ENCODE measurements at regions not wholly inside any gene's neighbourhood (a gene's known extent, or its start where the extent isn't known, plus 50 kb on each side); places are given as distances from the start of the nearest gene placed in this dataset.
A peak's percentile ranks its signal among the peaks of the same experiment; 100 is the strongest.
"Not testable (repeated sequence)": the region's sequence is repeated elsewhere in the genome, so short reads cannot be mapped to it uniquely, and the experiment has no call there.

DNA sequence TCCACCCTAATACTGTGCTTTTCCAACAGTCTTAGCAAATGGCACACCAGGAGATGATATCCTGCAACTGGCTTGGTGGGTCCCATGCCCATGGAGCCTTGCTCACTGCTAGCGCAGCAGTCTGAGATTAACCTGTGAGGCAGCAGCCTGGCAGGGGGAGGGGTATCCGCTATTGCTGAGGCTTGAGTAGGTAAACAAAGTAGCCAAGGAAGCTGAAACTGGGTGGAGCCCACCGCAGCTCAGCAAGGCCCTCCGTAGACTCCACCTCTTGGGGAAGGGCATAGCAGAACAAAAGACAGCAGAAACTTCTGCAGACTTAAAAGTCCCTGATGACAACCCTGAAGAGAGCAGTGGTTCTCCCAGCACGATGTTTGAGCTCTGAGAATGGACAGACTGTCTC lies 399.0 kb downstream of the CCSER2 start:
- Histone ChIP-seq H3K27me3 (no peaks in the 10 kb centered on the region), H3K4me1 (no peaks in the 10 kb centered on the region), H3K4me3 (no peak overlapping the region), H3K27ac (no peak overlapping the region), H3K9me3 (peaks cover 0 to 6% of the 10 kb centered on the region in 2 donors), H3K36me3 (no peaks in the 10 kb centered on the region)
- no peak for DNase-seq (ENCODE audit: low spot score)
- TF ChIP-seq, protein P1, sequence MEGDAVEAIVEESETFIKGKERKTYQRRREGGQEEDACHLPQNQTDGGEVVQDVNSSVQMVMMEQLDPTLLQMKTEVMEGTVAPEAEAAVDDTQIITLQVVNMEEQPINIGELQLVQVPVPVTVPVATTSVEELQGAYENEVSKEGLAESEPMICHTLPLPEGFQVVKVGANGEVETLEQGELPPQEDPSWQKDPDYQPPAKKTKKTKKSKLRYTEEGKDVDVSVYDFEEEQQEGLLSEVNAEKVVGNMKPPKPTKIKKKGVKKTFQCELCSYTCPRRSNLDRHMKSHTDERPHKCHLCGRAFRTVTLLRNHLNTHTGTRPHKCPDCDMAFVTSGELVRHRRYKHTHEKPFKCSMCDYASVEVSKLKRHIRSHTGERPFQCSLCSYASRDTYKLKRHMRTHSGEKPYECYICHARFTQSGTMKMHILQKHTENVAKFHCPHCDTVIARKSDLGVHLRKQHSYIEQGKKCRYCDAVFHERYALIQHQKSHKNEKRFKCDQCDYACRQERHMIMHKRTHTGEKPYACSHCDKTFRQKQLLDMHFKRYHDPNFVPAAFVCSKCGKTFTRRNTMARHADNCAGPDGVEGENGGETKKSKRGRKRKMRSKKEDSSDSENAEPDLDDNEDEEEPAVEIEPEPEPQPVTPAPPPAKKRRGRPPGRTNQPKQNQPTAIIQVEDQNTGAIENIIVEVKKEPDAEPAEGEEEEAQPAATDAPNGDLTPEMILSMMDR (IDR thresholded peaks at IDR 0.05) = no peak

DNA sequence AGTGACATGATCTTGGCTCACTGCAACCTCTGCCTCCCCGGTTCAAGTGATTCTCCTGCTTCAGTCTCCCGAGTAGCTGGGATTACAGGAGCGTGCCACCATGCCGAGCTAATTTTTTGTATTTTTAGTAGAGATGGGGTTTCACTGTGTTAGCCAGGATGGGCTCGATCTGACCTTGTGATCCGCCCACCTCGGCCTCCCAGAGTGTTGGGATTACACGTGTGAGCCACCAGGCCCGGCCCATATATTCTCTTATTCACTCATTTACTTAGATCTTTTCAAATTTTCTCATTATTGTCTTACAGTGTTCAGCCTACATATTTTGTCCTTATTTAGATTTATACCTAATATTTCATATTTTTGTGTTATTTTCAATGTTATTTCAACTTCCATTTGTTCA lies 410.7 kb downstream of the CCSER2 start:
- not testable (repeated sequence) for H3K27me3 ChIP-seq; DNase-seq (ENCODE audit: low spot score)

DNA sequence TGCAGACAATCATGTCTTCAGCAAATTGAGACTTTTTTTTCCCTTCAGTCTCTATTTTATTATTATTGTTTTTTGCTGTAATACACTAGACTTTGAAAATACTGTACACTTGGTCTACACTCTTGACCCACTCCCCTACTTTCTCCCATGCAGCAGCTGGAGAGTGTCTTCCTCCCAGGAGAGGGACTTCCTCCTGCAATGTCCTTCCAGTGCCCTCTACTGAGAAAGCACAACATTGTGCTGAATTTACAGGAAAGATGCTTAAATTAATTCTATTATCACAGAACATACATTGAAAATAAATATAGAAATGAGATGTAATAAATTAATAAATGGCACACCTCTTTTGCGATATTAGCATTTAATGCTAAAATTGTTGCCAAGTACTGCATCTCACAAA lies 411.3 kb downstream of the CCSER2 start:
- no peaks in the 10 kb centered on the region for H3K27me3 ChIP-seq
- H3K9me3 ChIP-seq = no peaks in the 10 kb centered on the region
- H3K4me1 ChIP-seq = no peaks in the 10 kb centered on the region
- TF ChIP-seq, protein P1 (IDR thresholded peaks at IDR 0.05) = no peak
- no peak for DNase-seq (ENCODE audit: low spot score)
- no peak overlapping the region for H3K4me3 ChIP-seq
- H3K27ac ChIP-seq = no peak overlapping the region
- H3K36me3 ChIP-seq = no peaks in the 10 kb centered on the region

More for the DNA sequence above, 410.7 kb downstream of the CCSER2 start:
- H3K36me3 ChIP-seq, H3K4me3 ChIP-seq, H3K27ac ChIP-seq, H3K9me3 ChIP-seq, H3K4me1 ChIP-seq: not testable (repeated sequence)

DNA sequence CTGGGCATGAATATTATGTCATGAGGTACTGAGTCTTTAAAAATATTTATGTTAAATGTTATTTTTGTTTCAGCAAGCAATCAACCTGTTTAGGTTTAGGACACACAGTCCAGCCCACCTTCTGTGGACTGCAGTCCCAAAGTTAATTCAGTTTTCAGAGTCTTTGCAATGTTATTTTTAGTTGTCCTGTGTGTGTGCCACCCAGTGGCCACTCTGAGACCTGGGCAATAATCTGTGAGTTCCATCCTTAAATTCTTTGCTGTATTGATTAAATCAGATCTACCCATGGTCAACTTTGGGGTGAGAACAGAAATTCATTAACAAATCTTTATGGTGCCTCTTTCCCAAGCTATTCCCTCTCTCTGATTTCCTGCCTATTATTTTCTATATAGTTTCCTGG lies 415.1 kb downstream of the CCSER2 start:
- no peaks in the 10 kb centered on the region for H3K27me3 ChIP-seq
- TF ChIP-seq, protein P1 (IDR thresholded peaks at IDR 0.05) = peak in 1 of 2 donors; percentile 49
- no peak overlapping the region for H3K4me3 ChIP-seq
- no peak overlapping the region for H3K27ac ChIP-seq
- H3K4me1 ChIP-seq = no peaks in the 10 kb centered on the region
- DNase-seq (ENCODE audit: low spot score) = no peak
- H3K9me3 ChIP-seq = no peaks in the 10 kb centered on the region
- no peaks in the 10 kb centered on the region for H3K36me3 ChIP-seq

DNA sequence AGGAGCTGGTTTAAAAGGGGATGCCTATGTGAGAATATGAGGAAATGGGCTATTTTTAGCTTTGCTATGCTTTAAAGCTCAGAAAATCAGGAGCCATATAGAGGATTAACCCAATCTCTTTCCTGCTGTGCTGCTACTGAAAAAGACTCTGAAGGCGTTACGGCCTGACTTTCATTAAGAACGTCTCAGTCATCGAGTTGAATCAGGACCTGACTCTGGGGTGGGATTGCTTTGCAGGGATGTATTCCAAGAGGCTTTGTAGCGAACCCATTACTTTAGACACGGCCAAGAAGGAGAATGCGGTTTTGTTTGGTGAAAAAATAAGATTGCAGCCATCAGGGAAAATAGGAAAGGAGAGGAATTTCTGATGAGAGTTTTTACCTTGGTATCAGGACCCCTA lies 426.9 kb downstream of the CCSER2 start:
- DNase-seq (ENCODE audit: low spot score) = no peak
- no peaks in the 10 kb centered on the region for H3K9me3 ChIP-seq
- no peaks in the 10 kb centered on the region for H3K4me1 ChIP-seq
- no peak overlapping the region for H3K4me3 ChIP-seq
- H3K27me3 ChIP-seq = no peaks in the 10 kb centered on the region
- no peak overlapping the region for H3K27ac ChIP-seq
- no peaks in the 10 kb centered on the region for H3K36me3 ChIP-seq
- TF ChIP-seq, protein P1 (IDR thresholded peaks at IDR 0.05) = no peak

DNA sequence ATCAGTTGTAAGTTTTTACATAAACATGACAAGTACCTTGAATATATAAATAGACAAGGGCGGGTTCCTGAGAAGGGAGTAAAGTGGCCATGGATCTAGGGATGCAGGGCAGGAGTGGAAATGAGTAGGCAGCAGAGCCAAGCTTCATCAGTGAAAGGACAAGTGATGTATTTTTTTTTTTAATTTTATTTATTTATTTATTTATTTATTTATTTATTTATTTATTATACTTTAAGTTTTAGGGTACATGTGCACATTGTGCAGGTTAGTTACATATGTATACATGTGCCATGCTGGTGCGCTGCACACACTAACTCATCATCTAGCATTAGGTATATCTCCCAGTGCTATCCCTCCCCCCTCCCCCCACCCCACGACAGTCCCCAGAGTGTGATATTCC lies 428.3 kb downstream of the CCSER2 start:
- not testable (repeated sequence) for H3K27ac ChIP-seq; H3K9me3 ChIP-seq; H3K36me3 ChIP-seq; H3K4me1 ChIP-seq; DNase-seq (ENCODE audit: low spot score); H3K27me3 ChIP-seq; H3K4me3 ChIP-seq

DNA sequence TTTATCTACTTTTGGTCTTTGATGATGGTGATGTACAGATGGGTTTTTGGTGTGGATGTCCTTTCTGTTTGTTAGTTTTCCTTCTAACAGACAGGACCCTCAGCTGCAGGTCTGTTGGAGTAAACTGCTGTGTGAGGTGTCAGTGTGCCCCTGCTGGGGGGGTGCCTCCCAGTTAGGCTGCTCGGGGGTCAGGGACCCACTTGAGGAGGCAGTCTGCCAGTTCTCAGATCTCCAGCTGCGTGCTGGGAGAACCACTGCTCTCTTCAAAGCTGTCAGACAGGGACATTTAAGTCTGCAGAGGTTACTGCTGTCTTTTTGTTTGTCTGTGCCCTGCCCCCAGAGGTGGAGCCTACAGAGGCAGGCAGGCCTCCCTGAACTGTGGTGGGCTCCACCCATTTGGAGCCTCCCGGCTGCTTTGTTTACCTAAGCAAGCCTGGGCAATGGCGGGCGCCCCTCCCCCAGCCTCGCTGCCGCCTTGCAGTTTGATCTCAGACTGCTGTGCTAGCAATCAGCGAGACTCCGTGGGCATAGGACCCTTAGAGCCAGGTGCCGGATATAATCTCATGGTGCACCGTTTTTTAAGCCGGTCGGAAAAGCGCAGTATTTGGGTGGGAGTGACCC lies 433.7 kb downstream of the CCSER2 start:
- not testable (repeated sequence) for H3K9me3 ChIP-seq; DNase-seq (ENCODE audit: low spot score); H3K4me1 ChIP-seq; H3K4me3 ChIP-seq; H3K27me3 ChIP-seq; H3K36me3 ChIP-seq; H3K27ac ChIP-seq

Data from right atrium auricular region (tissue), 2 donors.